Stimulated activated memory B cell treated with anti-CD40 and anti-IgM and Interleukin-4, amounts not matched to agents 10 μg/mL and 1 μg/mL and 100 μg/mL, for 72 hours (primary cell): ENCODE measurements at regions not wholly inside any gene's neighbourhood (a gene's known extent, or its start where the extent isn't known, plus 50 kb on each side); places are given as distances from the start of the nearest gene placed in this dataset.

ENCODE experiments used
- ATAC-seq: fragments of 150-1000 bp; cut with Tn5 transposase; 2 replicates; pipeline ENCODE4 v1.10.0; 2021
- H3K27ac Mint-ChIP-seq: one replicate; pipeline ENCODE4 v1.8.0; 2022; ENCODE audit warnings: mild to moderate bottlenecking, mixed read lengths
- H3K27me3 Mint-ChIP-seq: one replicate; pipeline ENCODE4 v1.8.0; 2022; ENCODE audit warnings: mixed read lengths
- H3K36me3 Mint-ChIP-seq: one replicate; pipeline ENCODE4 v1.8.0; 2022; ENCODE audit warnings: mixed read lengths
- H3K4me1 Mint-ChIP-seq: one replicate; pipeline ENCODE4 v1.8.0; 2022; ENCODE audit warnings: mixed read lengths
- H3K4me3 Mint-ChIP-seq: one replicate; pipeline ENCODE4 v1.8.0; 2022; ENCODE audit warnings: mild to moderate bottlenecking, moderate library complexity, mixed read lengths
- H3K9me3 Mint-ChIP-seq: one replicate; pipeline ENCODE4 v1.8.0; 2022; ENCODE audit warnings: mixed read lengths

DNA sequence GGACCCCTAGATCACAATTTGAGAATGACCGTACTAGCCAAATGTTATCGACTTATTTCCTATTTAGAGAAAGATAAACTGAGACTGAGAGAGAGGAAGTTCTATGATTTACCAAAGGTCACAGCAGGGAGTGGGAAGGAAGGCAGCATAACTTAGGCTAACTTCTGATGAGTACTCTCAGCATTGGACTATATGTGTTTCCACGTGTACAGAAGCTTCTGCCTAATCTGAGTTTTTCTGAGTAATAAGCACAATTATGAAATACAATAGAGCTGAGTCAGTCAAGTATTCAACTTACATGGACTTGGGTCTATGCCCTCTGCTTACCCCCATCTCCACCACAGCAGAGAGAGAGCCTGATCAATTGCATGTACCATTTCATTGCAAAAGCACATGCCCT lies 88.1 kb upstream of the HIVEP3 start:
- Mint-ChIP-seq H3K27me3 (peaks cover 7% of the 10 kb centered on the region), H3K4me1 (peaks cover 6% of the 10 kb centered on the region), H3K36me3 (no peaks in the 10 kb centered on the region), H3K27ac (no peak overlapping the region), H3K4me3 (no peak overlapping the region), H3K9me3 (no peaks in the 10 kb centered on the region)
- no peak for ATAC-seq

- peaks cover 7% of the 10 kb centered on the region for H3K27me3 Mint-ChIP-seq
- no peaks in the 10 kb centered on the region for H3K9me3 Mint-ChIP-seq
- no peak overlapping the region for H3K4me3 Mint-ChIP-seq
- no peak for ATAC-seq
- H3K36me3 Mint-ChIP-seq: no peaks in the 10 kb centered on the region
- H3K27ac Mint-ChIP-seq: no peak overlapping the region
- H3K4me1 Mint-ChIP-seq: peaks cover 6% of the 10 kb centered on the region
Observed at GRCh38 chr1:42006093-42006492, 87.4 kb upstream of the HIVEP3 start.

DNA sequence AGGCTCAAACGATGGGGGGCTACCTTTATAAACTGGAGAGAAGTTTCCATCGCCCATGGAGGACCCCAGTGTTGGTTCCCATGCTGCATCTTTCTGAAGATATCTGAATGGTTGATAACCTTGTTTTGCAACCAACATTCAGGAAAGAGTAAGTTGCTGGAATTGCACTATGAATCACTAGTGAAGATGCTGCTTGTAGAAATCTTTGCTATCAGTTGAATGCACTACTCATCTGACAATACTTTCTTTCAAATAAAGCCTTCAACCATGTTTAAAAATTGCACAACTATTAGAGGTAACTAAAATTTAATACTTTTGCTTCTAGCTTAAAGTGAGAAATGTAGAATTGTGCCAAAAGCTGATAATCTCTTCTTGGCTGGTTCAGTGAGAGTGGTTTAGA lies 86.8 kb upstream of the HIVEP3 start:
- no peak for ATAC-seq
- no peaks in the 10 kb centered on the region for H3K36me3 Mint-ChIP-seq
- no peaks in the 10 kb centered on the region for H3K9me3 Mint-ChIP-seq
- peaks cover 6% of the 10 kb centered on the region for H3K4me1 Mint-ChIP-seq
- no peak overlapping the region for H3K4me3 Mint-ChIP-seq
- H3K27me3 Mint-ChIP-seq: peaks cover 7% of the 10 kb centered on the region
- no peak overlapping the region for H3K27ac Mint-ChIP-seq

DNA sequence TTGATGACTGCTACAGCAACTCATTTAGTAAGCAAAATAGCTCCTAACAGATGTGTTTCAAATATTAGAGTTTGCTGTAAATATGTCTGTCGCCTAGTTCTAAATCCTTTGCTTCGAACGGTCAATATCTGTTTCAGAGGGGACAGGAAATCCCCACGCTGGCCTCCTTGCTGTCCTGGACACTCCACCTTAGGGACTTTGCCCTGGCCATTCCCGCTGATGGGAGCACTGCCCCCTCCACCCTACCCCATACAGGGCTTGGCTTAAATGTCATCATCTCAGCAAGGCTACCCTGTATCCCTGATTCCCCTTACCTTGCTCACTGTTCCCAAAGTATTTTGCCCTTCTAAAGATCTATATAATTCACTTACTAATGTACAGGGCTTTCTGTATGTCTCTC lies 86.1 kb upstream of the HIVEP3 start:
- Mint-ChIP-seq H3K9me3 (no peaks in the 10 kb centered on the region), H3K36me3 (no peaks in the 10 kb centered on the region), H3K27ac (no peak overlapping the region), H3K4me3 (no peak overlapping the region), H3K4me1 (peaks cover 6% of the 10 kb centered on the region), H3K27me3 (peaks cover 7% of the 10 kb centered on the region)
- ATAC-seq: no peak

DNA sequence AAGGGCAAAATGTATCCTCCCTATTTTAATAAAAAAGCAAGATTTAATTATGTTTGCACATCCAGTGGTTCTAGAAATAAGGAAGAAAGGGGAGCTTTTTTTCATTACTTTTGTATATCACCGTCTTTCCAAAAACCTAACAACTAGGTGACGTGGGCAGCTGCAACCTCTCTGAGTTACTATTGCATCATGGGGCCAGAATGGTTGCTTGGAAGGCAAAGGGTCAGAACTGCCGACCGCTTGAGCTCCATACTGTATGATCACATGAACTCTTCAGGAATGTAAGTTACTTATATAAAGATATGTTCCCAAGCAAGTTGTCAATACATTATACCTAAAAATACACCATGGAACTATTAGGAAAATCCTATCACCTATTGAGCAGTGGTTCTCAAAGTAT lies 85.6 kb upstream of the HIVEP3 start:
- Mint-ChIP-seq H3K27ac (no peak overlapping the region), H3K36me3 (no peaks in the 10 kb centered on the region), H3K27me3 (peaks cover 7% of the 10 kb centered on the region), H3K9me3 (no peaks in the 10 kb centered on the region), H3K4me3 (no peak overlapping the region), H3K4me1 (peaks cover 6% of the 10 kb centered on the region)
- no peak for ATAC-seq

DNA sequence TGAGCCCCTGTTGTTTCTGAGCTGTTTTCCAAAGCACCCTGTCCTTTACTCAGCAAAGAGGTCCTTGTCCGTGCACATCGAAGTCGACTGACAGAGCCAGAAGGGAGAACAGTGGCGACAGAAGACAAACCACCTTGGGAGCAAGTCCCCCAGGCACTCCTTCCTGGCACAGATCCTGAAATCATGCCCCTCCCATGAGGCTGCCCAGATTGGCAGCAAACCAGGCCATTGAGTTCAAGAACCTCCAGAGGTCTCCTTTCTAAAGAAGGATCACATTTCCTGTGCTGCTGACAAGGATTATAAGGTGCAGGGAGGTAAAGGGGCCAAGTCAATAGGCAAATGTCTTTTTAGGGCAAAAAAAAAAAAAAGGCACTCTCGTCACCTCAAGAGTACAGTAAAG lies 84.7 kb upstream of the HIVEP3 start:
- Mint-ChIP-seq H3K27me3 (peaks cover 7% of the 10 kb centered on the region), H3K4me1 (peaks cover 6% of the 10 kb centered on the region), H3K9me3 (no peaks in the 10 kb centered on the region), H3K36me3 (no peaks in the 10 kb centered on the region), H3K27ac (no peak overlapping the region), H3K4me3 (no peak overlapping the region)
- no peak for ATAC-seq

DNA sequence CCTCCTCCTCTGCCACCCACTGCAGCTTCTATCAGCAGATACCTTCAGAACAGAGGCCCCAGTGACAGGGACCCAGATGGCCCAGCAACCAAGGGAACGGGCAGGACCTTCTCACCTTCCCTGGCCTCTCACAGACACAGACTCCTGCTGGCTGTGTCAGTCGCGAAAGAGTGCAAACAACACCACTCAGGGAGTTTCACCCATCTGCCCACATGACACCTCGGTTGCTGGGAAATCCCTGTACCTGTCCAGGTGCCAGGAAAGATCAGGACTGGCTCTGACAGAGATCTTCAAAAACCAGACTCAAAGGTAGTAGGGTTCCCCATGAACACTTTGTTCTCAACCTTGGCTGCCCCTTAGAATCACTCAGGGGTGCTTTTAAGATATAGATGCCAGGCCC lies 83.5 kb upstream of the HIVEP3 start:
- no peak for ATAC-seq
- no peak overlapping the region for H3K4me3 Mint-ChIP-seq
- no peaks in the 10 kb centered on the region for H3K36me3 Mint-ChIP-seq
- no peaks in the 10 kb centered on the region for H3K9me3 Mint-ChIP-seq
- H3K27ac Mint-ChIP-seq: no peak overlapping the region
- H3K27me3 Mint-ChIP-seq: peaks cover 7% of the 10 kb centered on the region
- peaks cover 6% of the 10 kb centered on the region for H3K4me1 Mint-ChIP-seq

GRCh38 chr1:42000766-42001165 lies 82.0 kb upstream of the HIVEP3 start:
- Mint-ChIP-seq H3K4me1 (no peaks in the 10 kb centered on the region), H3K27me3 (peaks cover 7% of the 10 kb centered on the region), H3K27ac (no peak overlapping the region), H3K4me3 (no peak overlapping the region), H3K36me3 (no peaks in the 10 kb centered on the region), H3K9me3 (no peaks in the 10 kb centered on the region)
- ATAC-seq: no peak

DNA sequence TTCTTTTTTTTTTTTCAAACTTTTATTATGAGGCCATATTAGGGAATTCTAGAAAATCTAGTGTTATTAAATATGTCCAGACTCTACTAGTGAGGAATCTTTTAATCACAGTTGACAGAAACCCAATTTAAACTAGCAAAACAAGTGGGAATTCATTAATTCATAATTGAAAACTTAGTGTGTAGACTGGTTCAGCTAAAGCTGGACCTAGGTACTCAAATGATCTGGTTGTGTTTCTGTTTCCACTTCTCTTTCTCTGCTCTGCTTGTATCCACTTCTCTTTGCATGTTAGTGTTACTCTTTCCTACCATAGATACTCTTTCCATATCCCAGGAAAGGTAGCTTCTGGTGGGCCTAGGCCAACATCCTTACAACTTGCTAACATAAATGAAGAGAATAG lies 81.2 kb upstream of the HIVEP3 start:
- Mint-ChIP-seq H3K9me3 (no peaks in the 10 kb centered on the region), H3K4me3 (no peak overlapping the region), H3K27me3 (peaks cover 7% of the 10 kb centered on the region), H3K36me3 (no peaks in the 10 kb centered on the region), H3K27ac (no peak overlapping the region), H3K4me1 (no peaks in the 10 kb centered on the region)
- ATAC-seq: no peak

DNA sequence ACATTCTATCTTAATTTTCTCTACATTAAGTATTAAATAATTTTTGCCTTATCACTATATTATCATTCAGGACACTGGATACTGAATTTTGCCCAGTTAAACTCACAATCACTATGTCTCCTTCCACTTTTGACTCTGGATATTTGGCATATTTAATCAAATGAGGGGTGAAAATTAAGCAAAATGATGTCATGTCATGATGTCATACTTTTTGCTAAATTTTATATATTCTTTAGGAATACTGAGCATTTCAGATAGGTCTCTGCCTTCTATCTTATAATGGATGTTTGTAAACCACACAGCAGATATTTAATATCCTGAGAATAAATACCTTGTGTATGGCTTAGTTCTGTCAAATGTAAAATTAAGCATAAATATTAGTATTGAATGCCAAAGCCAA lies 79.5 kb upstream of the HIVEP3 start:
- no peak for ATAC-seq
- no peaks in the 10 kb centered on the region for H3K4me1 Mint-ChIP-seq
- no peaks in the 10 kb centered on the region for H3K36me3 Mint-ChIP-seq
- no peaks in the 10 kb centered on the region for H3K9me3 Mint-ChIP-seq
- no peak overlapping the region for H3K4me3 Mint-ChIP-seq
- no peak overlapping the region for H3K27ac Mint-ChIP-seq
- no peaks in the 10 kb centered on the region for H3K27me3 Mint-ChIP-seq

DNA sequence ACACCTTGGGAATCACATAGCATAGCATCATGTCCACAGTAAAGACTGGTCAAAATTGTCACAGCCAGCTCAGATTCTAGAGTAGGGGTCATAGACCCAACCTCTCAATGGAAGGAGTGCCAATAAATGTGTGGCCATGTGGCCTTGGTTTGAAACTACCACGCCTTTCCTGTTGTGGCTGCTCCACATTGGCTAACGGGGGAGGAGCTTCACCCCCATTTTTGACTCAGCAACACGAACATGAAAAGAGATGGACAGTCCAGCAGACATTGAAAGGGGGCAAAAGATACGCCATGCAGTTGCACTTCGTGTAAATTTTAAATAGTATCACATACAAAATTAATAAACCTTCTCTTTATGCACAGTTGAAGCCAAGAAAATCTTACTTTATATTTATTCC lies 78.4 kb upstream of the HIVEP3 start:
- H3K4me3 Mint-ChIP-seq: no peak overlapping the region
- no peaks in the 10 kb centered on the region for H3K9me3 Mint-ChIP-seq
- ATAC-seq: no peak
- no peak overlapping the region for H3K27ac Mint-ChIP-seq
- H3K36me3 Mint-ChIP-seq: no peaks in the 10 kb centered on the region
- no peaks in the 10 kb centered on the region for H3K27me3 Mint-ChIP-seq
- no peaks in the 10 kb centered on the region for H3K4me1 Mint-ChIP-seq

DNA sequence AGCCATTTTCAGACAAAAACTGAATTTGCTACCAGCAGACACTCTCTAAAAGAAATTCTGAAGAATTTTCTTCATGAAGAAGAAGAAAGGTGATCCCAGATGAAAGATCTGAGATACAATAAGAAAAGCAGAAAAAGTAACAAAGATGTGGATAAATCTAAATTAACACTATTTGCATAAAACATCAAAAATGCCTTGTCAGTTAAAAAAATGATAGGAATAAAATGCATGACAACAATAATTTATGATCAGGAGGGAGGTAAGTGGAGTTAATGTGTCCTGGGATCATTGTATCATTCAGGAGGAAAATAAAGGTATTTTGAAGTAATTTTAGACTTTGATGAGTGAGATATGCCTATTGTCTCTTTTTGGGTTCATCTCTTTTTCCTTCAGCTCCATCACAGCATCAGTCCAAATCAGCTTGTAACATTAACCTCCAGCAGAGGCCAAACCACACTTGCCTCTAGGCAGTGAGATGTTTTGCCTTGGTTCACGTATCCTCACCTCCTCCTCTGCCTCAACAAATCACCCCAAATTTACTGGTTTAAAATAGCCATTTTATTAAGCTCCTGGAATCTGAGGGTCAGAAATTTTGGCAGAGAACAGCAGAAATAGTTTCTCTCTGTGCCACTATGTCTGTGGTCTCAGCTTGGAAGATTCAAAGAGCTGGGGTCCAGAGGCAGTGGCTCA lies 76.9 kb upstream of the HIVEP3 start:
- Mint-ChIP-seq H3K4me3 (no peak overlapping the region), H3K4me1 (no peaks in the 10 kb centered on the region), H3K9me3 (no peaks in the 10 kb centered on the region), H3K27ac (no peak overlapping the region), H3K27me3 (no peaks in the 10 kb centered on the region), H3K36me3 (no peaks in the 10 kb centered on the region)
- no peak for ATAC-seq

DNA sequence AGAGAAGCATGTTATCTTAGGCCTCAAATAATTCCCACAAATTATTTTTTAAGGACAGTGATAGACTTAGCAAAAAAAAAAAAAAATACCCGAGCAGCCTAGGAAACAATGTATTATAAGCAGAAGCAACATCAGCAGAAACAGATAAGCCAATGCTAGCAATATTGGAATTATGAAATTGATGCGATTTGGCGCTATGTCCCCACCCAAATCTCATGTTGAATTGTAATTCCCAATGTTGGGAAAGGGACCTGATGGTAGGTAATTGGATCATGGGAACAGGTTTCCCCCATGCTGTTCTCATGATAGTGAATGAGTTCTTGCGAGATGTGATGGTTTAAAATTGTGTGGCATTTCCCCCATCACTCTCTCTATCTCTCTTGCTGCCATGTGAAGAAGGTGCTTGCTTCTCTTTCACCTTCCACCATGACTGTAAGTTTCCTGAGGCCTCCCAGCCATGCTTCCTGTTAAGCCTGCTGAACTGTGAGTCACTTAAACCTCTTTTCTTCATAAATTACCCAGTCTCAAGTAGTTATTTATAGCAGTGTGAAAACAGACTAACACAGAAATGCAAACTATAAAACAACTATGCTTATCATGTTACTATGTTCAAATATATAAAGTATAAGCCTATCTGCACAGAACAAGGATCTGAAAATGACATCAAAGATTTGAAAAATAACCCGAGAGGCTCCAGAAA lies 75.6 kb upstream of the HIVEP3 start:
- Mint-ChIP-seq H3K4me1 (no peaks in the 10 kb centered on the region), H3K4me3 (no peak overlapping the region), H3K9me3 (peaks cover under 1% of the 10 kb centered on the region), H3K27me3 (no peaks in the 10 kb centered on the region), H3K36me3 (peaks cover 2% of the 10 kb centered on the region), H3K27ac (no peak overlapping the region)
- ATAC-seq: no peak

GRCh38 chr1:41983451-41983850 lies 64.7 kb upstream of the HIVEP3 start:
- Mint-ChIP-seq H3K27ac (no peak overlapping the region), H3K9me3 (no peaks in the 10 kb centered on the region), H3K36me3 (no peaks in the 10 kb centered on the region), H3K4me1 (no peaks in the 10 kb centered on the region), H3K27me3 (peaks cover 12% of the 10 kb centered on the region), H3K4me3 (no peak overlapping the region)
- no peak for ATAC-seq

DNA sequence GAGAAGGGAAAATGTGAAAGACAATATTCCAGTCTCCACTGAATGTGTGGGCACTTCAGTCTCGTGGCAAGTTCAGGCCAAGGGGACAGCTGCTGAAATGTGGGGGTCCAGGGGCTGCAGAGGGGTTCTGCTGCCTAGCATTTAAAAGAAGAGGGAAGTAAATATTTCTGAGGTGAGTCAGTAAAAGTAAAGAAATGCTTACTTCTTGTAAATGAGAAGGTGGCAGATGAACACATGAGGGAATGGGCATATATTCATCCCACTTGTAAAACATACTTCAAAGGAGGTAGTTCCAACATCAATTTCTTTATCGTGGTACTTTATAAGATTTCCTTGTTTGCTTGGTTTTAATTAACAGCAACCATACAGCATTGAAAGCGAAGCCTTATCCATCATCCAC lies 63.1 kb upstream of the HIVEP3 start:
- no peak overlapping the region for H3K27ac Mint-ChIP-seq
- H3K9me3 Mint-ChIP-seq: no peaks in the 10 kb centered on the region
- H3K4me1 Mint-ChIP-seq: no peaks in the 10 kb centered on the region
- no peaks in the 10 kb centered on the region for H3K27me3 Mint-ChIP-seq
- no peak overlapping the region for H3K4me3 Mint-ChIP-seq
- no peaks in the 10 kb centered on the region for H3K36me3 Mint-ChIP-seq
- no peak for ATAC-seq

DNA sequence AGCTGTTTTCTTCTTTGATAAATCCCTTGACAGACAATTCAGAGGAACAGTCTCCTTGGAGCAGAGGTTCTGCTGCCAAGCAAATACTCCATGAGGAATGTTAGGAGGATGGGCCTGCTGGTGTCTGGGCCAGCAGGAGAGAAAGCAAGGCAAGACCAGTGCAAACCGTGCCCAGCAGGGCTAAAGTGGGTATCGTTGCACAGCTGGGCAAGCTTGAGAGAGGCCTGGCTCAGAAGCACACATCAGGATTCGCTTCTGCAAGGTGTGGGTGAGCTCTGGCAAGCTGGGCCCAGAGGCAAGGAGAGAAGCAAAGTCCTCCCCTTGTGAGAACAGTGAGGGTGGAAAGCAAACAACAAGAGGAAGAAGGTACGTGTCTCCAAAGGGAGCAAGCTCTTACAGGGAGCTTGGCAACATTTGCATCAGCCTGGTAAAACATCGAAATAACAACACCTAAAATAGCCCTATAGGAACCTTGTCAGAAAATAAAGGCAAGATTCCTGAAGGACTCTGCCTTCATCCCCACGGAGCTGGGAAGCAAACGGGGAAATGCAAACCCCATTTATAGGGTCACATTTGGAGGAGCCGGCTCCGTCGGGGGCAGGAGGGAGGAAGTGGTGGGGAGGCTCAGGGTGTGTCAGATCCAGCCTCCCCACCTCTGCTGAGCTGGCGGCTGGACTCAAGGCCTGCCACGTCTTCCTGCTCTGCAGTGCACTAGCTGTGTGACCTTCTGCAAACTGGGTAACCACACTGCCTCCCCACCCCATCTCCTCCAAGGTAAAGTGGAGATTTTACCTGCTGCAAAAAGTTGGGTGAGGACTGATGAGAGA lies 62.3 kb upstream of the HIVEP3 start:
- no peak overlapping the region for H3K27ac Mint-ChIP-seq
- H3K27me3 Mint-ChIP-seq: no peaks in the 10 kb centered on the region
- ATAC-seq: no peak
- no peaks in the 10 kb centered on the region for H3K4me1 Mint-ChIP-seq
- no peak overlapping the region for H3K4me3 Mint-ChIP-seq
- H3K36me3 Mint-ChIP-seq: no peaks in the 10 kb centered on the region
- H3K9me3 Mint-ChIP-seq: no peaks in the 10 kb centered on the region
